ENCODE measurements at regions not wholly inside any gene's neighbourhood (a gene's known extent, or its start where the extent isn't known, plus 50 kb on each side); places are given as distances from the start of the nearest gene placed in this dataset.

DNA sequence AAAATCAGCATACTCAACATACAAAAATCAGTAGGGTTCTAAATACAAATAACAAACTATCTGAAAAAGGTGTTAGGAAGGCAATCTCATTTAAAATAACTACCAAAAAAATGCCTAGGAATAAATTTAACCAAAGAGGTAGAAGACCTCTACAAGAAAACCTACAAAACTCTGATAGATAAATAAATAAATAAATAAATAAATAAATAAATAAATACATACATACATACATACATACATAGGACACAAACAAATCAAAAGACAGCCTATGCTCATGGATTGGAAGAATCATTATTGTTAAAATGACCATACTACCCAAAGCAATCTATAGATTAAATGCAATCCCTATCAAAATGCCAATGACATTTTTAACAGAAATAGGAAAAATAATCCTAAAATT is 194.7 kb downstream of the BARHL2 start:
- H3K9ac ChIP-seq (ENCODE audit: low read length) = no peak overlapping the region
- no peak overlapping the region for H3K4me3 ChIP-seq (ENCODE audit: low read depth, low read length)
- H3K27me3 ChIP-seq (ENCODE audit: control insufficient read depth, insufficient read depth, low read length) = no peaks in the 10 kb centered on the region
- peaks cover 2% of the 10 kb centered on the region; the same call in 1 of the 2 replicates for H3K9me3 ChIP-seq (ENCODE audit: control insufficient read depth, insufficient read depth, low read depth, low read length)
- H3K27ac ChIP-seq (ENCODE audit: low read depth, low read length) = no peak overlapping the region
- no peaks in the 10 kb centered on the region for H3K4me1 ChIP-seq (ENCODE audit: control insufficient read depth, insufficient read depth, low read length)
- no peaks in the 10 kb centered on the region for H3K36me3 ChIP-seq (ENCODE audit: control insufficient read depth, insufficient read depth, low read length)

DNA sequence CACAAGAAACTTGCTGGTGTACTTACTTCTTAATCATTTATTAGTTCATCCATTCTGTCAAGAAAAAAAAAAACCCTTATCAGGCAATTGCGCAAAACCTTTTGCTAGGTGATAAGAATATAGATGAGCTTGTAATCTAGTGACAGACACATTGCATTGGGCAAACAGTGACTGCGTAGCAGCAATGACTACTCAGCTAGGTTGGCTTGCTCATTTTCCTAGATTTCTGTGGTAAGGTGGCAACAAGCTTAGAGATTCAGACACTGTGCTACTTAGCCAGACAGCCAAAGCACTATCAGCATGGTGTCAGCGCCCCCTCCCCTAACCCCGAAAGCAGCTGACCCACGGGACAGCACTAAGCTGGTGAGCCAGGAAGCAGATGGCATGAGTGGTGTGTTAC is 203.1 kb downstream of the BARHL2 start:
- H3K9ac ChIP-seq (ENCODE audit: low read length) = no peak overlapping the region
- H3K36me3 ChIP-seq (ENCODE audit: control insufficient read depth, insufficient read depth, low read length) = no peaks in the 10 kb centered on the region
- H3K4me1 ChIP-seq (ENCODE audit: control insufficient read depth, insufficient read depth, low read length) = peaks cover 23% of the 10 kb centered on the region
- no peaks in the 10 kb centered on the region for H3K27me3 ChIP-seq (ENCODE audit: control insufficient read depth, insufficient read depth, low read length)
- H3K4me3 ChIP-seq (ENCODE audit: low read depth, low read length) = no peak overlapping the region
- H3K9me3 ChIP-seq (ENCODE audit: control insufficient read depth, insufficient read depth, low read depth, low read length) = no peaks in the 10 kb centered on the region
- H3K27ac ChIP-seq (ENCODE audit: low read depth, low read length) = no peak overlapping the region

DNA sequence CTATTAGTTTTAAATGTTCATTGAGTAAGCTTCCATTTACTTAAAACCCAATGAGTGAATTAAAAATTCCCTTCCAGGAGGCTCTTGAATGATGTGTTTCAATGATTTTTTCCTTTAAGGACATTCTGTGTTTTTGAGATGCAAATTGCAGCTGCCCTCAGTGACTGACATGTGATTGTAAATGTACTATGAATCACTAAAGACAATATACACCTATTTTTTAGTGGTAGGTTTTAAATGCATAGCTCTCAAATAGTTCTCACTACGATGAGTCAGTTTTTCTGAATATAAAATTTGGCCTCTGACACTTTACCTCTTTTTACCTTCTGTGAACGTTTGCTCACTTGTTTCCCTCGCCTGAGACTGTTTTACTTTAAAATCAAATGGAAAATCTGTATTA is 204.7 kb downstream of the BARHL2 start:
- Histone ChIP-seq H3K27me3 (ENCODE audit: control insufficient read depth, insufficient read depth, low read length) (no peaks in the 10 kb centered on the region), H3K9me3 (ENCODE audit: control insufficient read depth, insufficient read depth, low read depth, low read length) (no peaks in the 10 kb centered on the region), H3K36me3 (ENCODE audit: control insufficient read depth, insufficient read depth, low read length) (no peaks in the 10 kb centered on the region), H3K9ac (ENCODE audit: low read length) (no peak overlapping the region), H3K4me3 (ENCODE audit: low read depth, low read length) (no peak overlapping the region), H3K27ac (ENCODE audit: low read depth, low read length) (no peak overlapping the region), H3K4me1 (ENCODE audit: control insufficient read depth, insufficient read depth, low read length) (peaks cover 28% of the 10 kb centered on the region)

DNA sequence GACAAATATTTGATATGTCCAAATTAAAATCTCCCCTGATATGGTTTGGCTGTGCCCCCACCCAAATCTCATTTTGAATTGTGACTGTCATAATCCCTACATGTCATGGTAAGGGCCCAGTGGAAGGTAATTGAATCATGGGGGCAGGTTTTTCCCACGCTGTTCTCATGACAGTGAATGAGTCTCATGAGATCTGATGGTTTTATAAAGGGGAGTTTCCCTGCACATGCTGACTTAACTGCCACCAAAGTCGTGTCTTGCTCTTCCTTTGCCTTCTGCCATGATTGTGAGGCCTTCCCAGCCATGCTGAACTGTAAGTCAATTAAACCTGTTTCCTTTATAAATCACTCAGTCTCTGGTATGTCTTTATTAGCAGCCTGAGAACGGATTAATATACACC is 207.0 kb downstream of the BARHL2 start:
- Histone ChIP-seq H3K27ac (ENCODE audit: low read depth, low read length) (no peak overlapping the region), H3K9ac (ENCODE audit: low read length) (no peak overlapping the region), H3K9me3 (ENCODE audit: control insufficient read depth, insufficient read depth, low read depth, low read length) (no peaks in the 10 kb centered on the region), H3K4me3 (ENCODE audit: low read depth, low read length) (no peak overlapping the region), H3K27me3 (ENCODE audit: control insufficient read depth, insufficient read depth, low read length) (no peaks in the 10 kb centered on the region), H3K4me1 (ENCODE audit: control insufficient read depth, insufficient read depth, low read length) (peaks cover 28% of the 10 kb centered on the region), H3K36me3 (ENCODE audit: control insufficient read depth, insufficient read depth, low read length) (no peaks in the 10 kb centered on the region)

DNA sequence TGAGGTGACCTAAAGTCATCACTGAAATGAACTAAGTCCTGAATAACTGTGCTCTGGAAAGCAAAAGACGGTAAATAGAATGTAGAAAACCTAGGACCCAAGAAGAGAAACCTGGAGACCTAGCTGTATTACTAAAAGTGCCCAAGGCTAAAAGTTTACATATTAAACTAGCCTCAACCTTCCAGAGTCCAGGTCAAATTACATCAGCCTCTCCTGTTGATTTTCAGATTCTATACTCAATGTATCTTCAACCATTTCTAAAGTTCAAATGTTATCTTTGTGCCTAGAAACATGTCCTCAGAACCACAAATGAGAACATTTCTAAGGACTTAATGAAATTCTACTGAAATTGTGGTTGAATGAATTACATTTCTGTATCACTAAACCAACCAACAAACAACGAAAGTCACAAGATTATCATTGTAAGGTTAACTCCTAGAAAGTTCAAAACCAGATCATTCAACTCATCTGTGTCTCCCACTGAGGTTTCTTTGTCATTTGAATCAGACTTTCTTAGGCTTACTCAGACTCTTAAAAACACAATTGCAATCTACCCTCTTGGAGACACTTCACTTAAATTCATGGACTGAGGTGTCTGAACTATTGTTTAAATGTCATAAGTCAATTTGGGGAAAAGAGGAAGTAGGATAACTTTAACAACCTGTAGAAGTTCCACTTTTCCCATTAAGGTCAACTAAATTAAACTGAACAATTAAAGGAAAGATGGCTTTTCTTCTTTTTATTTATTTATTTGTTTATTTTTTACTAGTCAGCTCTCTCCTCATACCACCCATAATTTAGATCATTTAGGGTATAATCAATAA is 207.7 kb downstream of the BARHL2 start:
- Histone ChIP-seq H3K9me3 (ENCODE audit: control insufficient read depth, insufficient read depth, low read depth, low read length) (no peaks in the 10 kb centered on the region), H3K4me1 (ENCODE audit: control insufficient read depth, insufficient read depth, low read length) (peaks cover 28% of the 10 kb centered on the region), H3K9ac (ENCODE audit: low read length) (no peak overlapping the region), H3K27me3 (ENCODE audit: control insufficient read depth, insufficient read depth, low read length) (no peaks in the 10 kb centered on the region), H3K27ac (ENCODE audit: low read depth, low read length) (no peak overlapping the region), H3K4me3 (ENCODE audit: low read depth, low read length) (no peak overlapping the region), H3K36me3 (ENCODE audit: control insufficient read depth, insufficient read depth, low read length) (no peaks in the 10 kb centered on the region)

DNA sequence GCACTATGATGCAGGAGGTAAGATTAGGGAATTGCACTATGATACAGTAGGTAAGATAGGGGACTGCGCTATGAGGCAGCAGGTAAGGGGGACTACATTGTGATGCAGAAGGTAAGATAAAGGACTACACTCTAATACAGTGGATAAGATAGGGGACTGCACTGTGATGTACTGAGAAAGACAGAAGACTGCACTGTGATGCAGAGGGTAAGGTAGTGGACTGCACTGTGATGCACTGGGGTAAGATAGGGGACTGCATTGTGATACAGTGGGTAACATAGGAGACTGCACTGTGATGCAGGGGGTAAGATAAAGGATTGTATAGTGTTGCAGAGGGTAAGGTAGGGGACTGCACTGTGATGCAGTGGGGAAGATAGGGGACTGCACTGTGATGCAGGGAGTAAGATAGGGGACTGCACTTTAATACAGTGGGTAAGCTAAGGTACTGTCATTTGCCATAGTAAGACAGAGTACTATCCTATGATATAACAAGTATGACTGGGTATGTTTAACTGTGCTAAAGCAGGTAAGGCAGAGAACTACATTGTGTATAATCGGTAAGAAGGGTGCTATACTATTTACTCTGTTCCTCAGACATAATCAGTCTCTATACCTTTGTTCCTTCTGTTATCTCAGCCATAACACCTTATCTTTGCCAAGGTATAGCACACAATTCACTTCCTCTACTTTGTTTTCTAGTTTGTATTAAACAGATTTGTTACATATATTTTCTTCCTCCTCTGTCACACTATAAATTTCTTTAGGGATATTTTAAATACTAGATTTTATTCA is 208.5 kb downstream of the BARHL2 start:
- Histone ChIP-seq H3K27me3 (ENCODE audit: control insufficient read depth, insufficient read depth, low read length) (no peaks in the 10 kb centered on the region), H3K27ac (ENCODE audit: low read depth, low read length) (no peak overlapping the region), H3K9ac (ENCODE audit: low read length) (no peak overlapping the region), H3K9me3 (ENCODE audit: control insufficient read depth, insufficient read depth, low read depth, low read length) (no peaks in the 10 kb centered on the region), H3K4me1 (ENCODE audit: control insufficient read depth, insufficient read depth, low read length) (peaks cover 28% of the 10 kb centered on the region), H3K36me3 (ENCODE audit: control insufficient read depth, insufficient read depth, low read length) (no peaks in the 10 kb centered on the region), H3K4me3 (ENCODE audit: low read depth, low read length) (no peak overlapping the region)

DNA sequence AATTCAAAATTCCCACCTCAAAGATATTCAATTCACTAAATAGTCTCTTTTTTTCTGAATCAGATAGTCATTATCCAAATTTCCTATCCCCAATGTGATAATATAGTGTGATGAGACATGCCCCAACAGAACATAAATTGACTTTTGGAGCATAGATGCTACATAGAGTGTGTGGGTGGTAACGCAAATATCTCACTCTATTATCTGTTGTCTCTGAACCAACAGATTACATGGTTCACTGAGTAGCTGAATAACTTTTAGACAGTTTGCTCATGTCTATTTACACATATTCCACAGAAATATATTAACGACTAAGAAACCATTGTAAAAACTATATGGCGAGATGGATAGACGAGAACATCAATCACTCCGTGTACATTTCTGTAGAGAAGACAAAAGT is 209.9 kb downstream of the BARHL2 start:
- Histone ChIP-seq H3K27ac (ENCODE audit: low read depth, low read length) (no peak overlapping the region), H3K27me3 (ENCODE audit: control insufficient read depth, insufficient read depth, low read length) (no peaks in the 10 kb centered on the region), H3K4me1 (ENCODE audit: control insufficient read depth, insufficient read depth, low read length) (peaks cover 28% of the 10 kb centered on the region), H3K36me3 (ENCODE audit: control insufficient read depth, insufficient read depth, low read length) (no peaks in the 10 kb centered on the region), H3K4me3 (ENCODE audit: low read depth, low read length) (no peak overlapping the region), H3K9ac (ENCODE audit: low read length) (no peak overlapping the region), H3K9me3 (ENCODE audit: control insufficient read depth, insufficient read depth, low read depth, low read length) (no peaks in the 10 kb centered on the region)

DNA sequence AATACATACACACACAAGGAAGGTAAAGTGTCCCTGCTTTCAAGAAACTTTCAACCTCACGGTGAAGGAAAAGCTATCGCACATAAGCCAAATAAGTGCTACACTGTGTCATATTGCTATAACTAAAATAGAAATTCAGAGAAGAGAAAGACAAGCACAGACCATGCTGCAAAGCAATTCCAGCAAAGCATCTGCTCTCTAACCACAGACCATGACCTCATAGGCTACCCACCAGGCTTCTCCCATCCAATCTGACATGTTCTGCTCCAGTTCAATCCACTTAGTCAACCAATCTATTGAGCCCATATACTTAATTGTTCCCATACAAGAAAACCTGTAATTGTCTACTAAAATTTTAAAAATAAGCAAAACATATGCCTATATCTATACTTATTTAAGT is 211.3 kb downstream of the BARHL2 start:
- Histone ChIP-seq H3K4me1 (ENCODE audit: control insufficient read depth, insufficient read depth, low read length) (peaks cover 38% of the 10 kb centered on the region), H3K4me3 (ENCODE audit: low read depth, low read length) (no peak overlapping the region), H3K9me3 (ENCODE audit: control insufficient read depth, insufficient read depth, low read depth, low read length) (no peaks in the 10 kb centered on the region), H3K9ac (ENCODE audit: low read length) (no peak overlapping the region), H3K27me3 (ENCODE audit: control insufficient read depth, insufficient read depth, low read length) (no peaks in the 10 kb centered on the region), H3K27ac (ENCODE audit: low read depth, low read length) (no peak overlapping the region), H3K36me3 (ENCODE audit: control insufficient read depth, insufficient read depth, low read length) (no peaks in the 10 kb centered on the region)

DNA sequence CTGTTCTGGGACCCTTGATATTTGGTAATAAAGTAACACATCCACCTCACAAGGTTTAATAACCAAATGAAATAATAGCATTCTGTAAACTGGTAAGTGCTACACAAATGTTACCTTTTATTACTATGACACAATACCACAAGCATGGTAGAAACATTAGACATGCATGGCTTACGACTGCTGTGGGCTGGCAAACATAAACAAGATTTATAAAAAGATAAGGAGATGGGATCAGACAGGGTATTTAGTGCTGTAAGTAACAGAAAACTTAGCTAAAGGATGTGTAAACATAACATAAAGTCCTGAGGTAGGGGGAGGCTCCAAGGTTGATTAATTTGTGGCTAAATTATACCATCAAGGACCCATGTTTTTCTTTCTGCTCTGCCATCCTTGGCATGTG is 212.6 kb downstream of the BARHL2 start:
- no peak overlapping the region for H3K27ac ChIP-seq (ENCODE audit: low read depth, low read length)

DNA sequence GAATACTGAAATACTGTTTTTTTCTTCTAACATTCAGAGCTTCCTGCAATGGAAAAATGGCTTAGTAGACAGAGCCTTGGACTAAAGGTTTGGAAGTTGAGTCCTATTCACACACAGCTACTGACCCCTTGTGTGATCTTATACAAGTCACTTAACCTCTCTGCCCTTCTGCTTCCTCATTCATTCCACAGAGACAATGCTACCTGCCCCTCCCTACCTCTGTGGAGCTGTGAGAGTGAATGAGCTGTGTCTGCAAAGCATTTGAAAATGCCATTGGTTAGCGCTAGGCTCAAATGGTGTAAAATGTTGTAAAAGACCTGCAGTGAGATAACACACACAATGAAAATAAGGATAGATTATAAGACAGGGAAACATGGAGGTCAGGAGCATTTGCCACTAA is 214.4 kb downstream of the BARHL2 start:
- H3K27ac ChIP-seq (ENCODE audit: low read depth, low read length) = no peak overlapping the region
- no peaks in the 10 kb centered on the region for H3K9me3 ChIP-seq (ENCODE audit: control insufficient read depth, insufficient read depth, low read depth, low read length)
- peaks cover 22% of the 10 kb centered on the region for H3K4me1 ChIP-seq (ENCODE audit: control insufficient read depth, insufficient read depth, low read length)
- no peaks in the 10 kb centered on the region for H3K27me3 ChIP-seq (ENCODE audit: control insufficient read depth, insufficient read depth, low read length)
- H3K9ac ChIP-seq (ENCODE audit: low read length) = no peak overlapping the region
- no peaks in the 10 kb centered on the region for H3K36me3 ChIP-seq (ENCODE audit: control insufficient read depth, insufficient read depth, low read length)
- no peak overlapping the region for H3K4me3 ChIP-seq (ENCODE audit: low read depth, low read length)

More for the DNA sequence above, 212.6 kb downstream of the BARHL2 start:
- Histone ChIP-seq H3K4me1 (ENCODE audit: control insufficient read depth, insufficient read depth, low read length) (peaks cover 33% of the 10 kb centered on the region), H3K9ac (ENCODE audit: low read length) (no peak overlapping the region), H3K36me3 (ENCODE audit: control insufficient read depth, insufficient read depth, low read length) (no peaks in the 10 kb centered on the region), H3K4me3 (ENCODE audit: low read depth, low read length) (no peak overlapping the region), H3K27me3 (ENCODE audit: control insufficient read depth, insufficient read depth, low read length) (no peaks in the 10 kb centered on the region), H3K9me3 (ENCODE audit: control insufficient read depth, insufficient read depth, low read depth, low read length) (no peaks in the 10 kb centered on the region)

DNA sequence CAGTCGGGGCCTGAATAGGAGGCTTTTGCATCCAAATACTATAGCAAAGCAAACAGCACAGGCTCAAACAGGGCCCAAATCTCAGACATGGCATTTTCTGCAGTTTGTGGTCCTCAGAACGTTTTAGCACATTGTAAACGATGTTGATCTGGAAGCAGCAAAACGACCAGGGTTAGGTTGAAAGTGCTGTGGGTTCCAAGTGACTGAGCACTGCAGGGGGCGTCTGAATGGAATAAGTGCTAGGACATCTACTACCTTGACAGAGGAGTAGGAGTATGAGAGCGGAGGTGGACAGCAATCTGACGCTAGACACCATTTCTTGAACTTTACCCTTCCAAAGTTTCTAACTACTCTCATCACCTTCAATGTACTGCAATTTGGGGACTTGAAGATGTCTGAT is 214.9 kb downstream of the BARHL2 start:
- Histone ChIP-seq H3K9me3 (ENCODE audit: control insufficient read depth, insufficient read depth, low read depth, low read length) (no peaks in the 10 kb centered on the region), H3K27ac (ENCODE audit: low read depth, low read length) (no peak overlapping the region), H3K36me3 (ENCODE audit: control insufficient read depth, insufficient read depth, low read length) (no peaks in the 10 kb centered on the region), H3K4me1 (ENCODE audit: control insufficient read depth, insufficient read depth, low read length) (peaks cover 22% of the 10 kb centered on the region), H3K9ac (ENCODE audit: low read length) (no peak overlapping the region), H3K27me3 (ENCODE audit: control insufficient read depth, insufficient read depth, low read length) (no peaks in the 10 kb centered on the region), H3K4me3 (ENCODE audit: low read depth, low read length) (no peak overlapping the region)
